ENCODE measurements at regions not wholly inside any gene's neighbourhood (a gene's known extent, or its start where the extent isn't known, plus 50 kb on each side); places are given as distances from the start of the nearest gene placed in this dataset.

GRCh38 chr6:145074805-145075204, 660.5 kb downstream of the EPM2A start:
- TF ChIP-seq FOXA1 (IDR thresholded peaks at IDR 0.05) (no peak), PKNOX1 (IDR thresholded peaks at IDR 0.05) (no peak), FOXK2 (IDR thresholded peaks at IDR 0.05) (no peak), BHLHE40 (IDR thresholded peaks at IDR 0.05; ENCODE audit: borderline replicate concordance) (no peak), FOXM1 (IDR thresholded peaks at IDR 0.05; ENCODE audit: borderline replicate concordance) (no peak), HDGF (IDR thresholded peaks at IDR 0.05; ENCODE audit: borderline replicate concordance) (no peak), ARNT (IDR thresholded peaks at IDR 0.05) (no peak), CTBP1 (IDR thresholded peaks at IDR 0.05; ENCODE audit: borderline replicate concordance) (no peak), SP1 (IDR thresholded peaks at IDR 0.05) (no peak), TARDBP (IDR thresholded peaks at IDR 0.05) (no peak)
